ENCODE measurements at regions not wholly inside any gene's neighbourhood (a gene's known extent, or its start where the extent isn't known, plus 50 kb on each side); places are given as distances from the start of the nearest gene placed in this dataset.

GRCh38 chr10:31133251-31133791 is 101.7 kb upstream of the ZNF438 start:
- no peak overlapping the region for H2AFZ ChIP-seq
- TSS peak; percentile 66 for BruUV-seq (replicated peaks)
- no peaks in the 10 kb centered on the region for H3K79me2 ChIP-seq (ENCODE audit: low read depth)
- H3K4me2 ChIP-seq = peak overlapping the region; percentile 86
- DNase-seq = no peak
- H3F3A ChIP-seq (ENCODE audit: insufficient read depth, low read depth) = peaks cover 7% of the 10 kb centered on the region; the same call in 1 of the 2 replicates
- H3K27ac ChIP-seq = no peak overlapping the region
- H4K20me1 ChIP-seq (ENCODE audit: insufficient read depth) = no peaks in the 10 kb centered on the region
- ChIA-PET CTCF (interaction anchor here (0.6 kb wide), 1 partner anchor 99 kb away, joined by 6 read pairs; no protein-coding TSS in a partner anchor), POLR2A (ENCODE audit: unreplicated experiment) (interaction anchor here (0.6 to 0.7 kb wide), 2 partner anchors 99 to 139 kb away, joined by 3 to 4 read pairs; no protein-coding TSS in a partner anchor)
- TF ChIP-seq CTCF (conservative IDR thresholded peaks at IDR 0.05) = no peak
- intact Hi-C loops (cut with micrococcal nuclease; ENCODE audit: unreplicated experiment) = no loop called here
- no peaks in the 10 kb centered on the region for H3K9me2 ChIP-seq (ENCODE audit: insufficient read depth)
- H3K4me1 ChIP-seq (replicated peaks; ENCODE audit: insufficient read depth) = peaks cover 30% of the 10 kb centered on the region
- H3K4me3 ChIP-seq = peak overlapping the region; percentile 56; the same call in 1 of the 2 replicates
- no peaks in the 10 kb centered on the region for H3K27me3 ChIP-seq (ENCODE audit: insufficient read depth, low read depth)
- H3K9me3 ChIP-seq (ENCODE audit: insufficient read depth, low read depth) = no peaks in the 10 kb centered on the region
- no peaks in the 10 kb centered on the region for H3K36me3 ChIP-seq (ENCODE audit: low read depth)

GRCh38 chr10:31133792-31134310 is 102.2 kb upstream of the ZNF438 start:
- H4K20me1 ChIP-seq (ENCODE audit: insufficient read depth) = no peaks in the 10 kb centered on the region
- CTCF ChIA-PET = interaction anchor here (0.6 kb wide), 1 partner anchor 100 kb away, joined by 6 read pairs; no protein-coding TSS in a partner anchor
- peak overlapping the region; percentile 79 for H3K27ac ChIP-seq
- peaks cover 29% of the 10 kb centered on the region for H3K4me1 ChIP-seq (replicated peaks; ENCODE audit: insufficient read depth)
- peak overlapping the region; percentile 56; the same call in 1 of the 2 replicates for H3K4me3 ChIP-seq
- peak overlapping the region; percentile 77 for H2AFZ ChIP-seq
- TF ChIP-seq EZH2 (IDR thresholded peaks at IDR 0.05; ENCODE audit: low read depth) (no peak), CTCF (conservative IDR thresholded peaks at IDR 0.05) (no peak)
- H3K9me2 ChIP-seq (ENCODE audit: insufficient read depth) = no peaks in the 10 kb centered on the region
- POLR2A ChIA-PET (ENCODE audit: unreplicated experiment) = interaction anchor here (0.6 to 1.1 kb wide), 4 partner anchors 77 to 1076 kb away, joined by 4 to 8 read pairs (median 5); partner anchors contain the start of gene ZNF438
- H3K4me2 ChIP-seq = peak overlapping the region; percentile 86
- no peaks in the 10 kb centered on the region for H3K9me3 ChIP-seq (ENCODE audit: insufficient read depth, low read depth)
- no peaks in the 10 kb centered on the region for H3K27me3 ChIP-seq (ENCODE audit: insufficient read depth, low read depth)
- intact Hi-C loops (cut with micrococcal nuclease; ENCODE audit: unreplicated experiment) = loop anchor here (1.0 to 2.0 kb wide), 3 partner anchors 35 to 184 kb away; no protein-coding TSS in a partner anchor
- no peaks in the 10 kb centered on the region for H3K36me3 ChIP-seq (ENCODE audit: low read depth)
- BruUV-seq (replicated peaks) = no TSS peak
- peak in 1 of 2 experiments; percentile 53 for DNase-seq
- peaks cover 7% of the 10 kb centered on the region; the same call in 1 of the 2 replicates for H3F3A ChIP-seq (ENCODE audit: insufficient read depth, low read depth)
- H3K79me2 ChIP-seq (ENCODE audit: low read depth) = no peaks in the 10 kb centered on the region

- intact Hi-C loops (cut with micrococcal nuclease; ENCODE audit: unreplicated experiment) = loop anchor here (1.0 to 2.0 kb wide), 3 partner anchors 36 to 184 kb away; no protein-coding TSS in a partner anchor
- ChIA-PET POLR2A (ENCODE audit: unreplicated experiment) (interaction anchor here (0.5 to 1.1 kb wide), 5 partner anchors 16 to 1077 kb away, joined by 3 to 8 read pairs (median 5); partner anchors contain the start of gene ZNF438), CTCF (interaction anchor here (0.6 kb wide), 1 partner anchor 100 kb away, joined by 6 read pairs; no protein-coding TSS in a partner anchor)
- DNase-seq = peak; percentile 46 to 82
- Histone ChIP-seq H3K36me3 (ENCODE audit: low read depth) (no peaks in the 10 kb centered on the region), H3K27ac (peak overlapping the region; percentile 79), H3K4me1 (replicated peaks; ENCODE audit: insufficient read depth) (peaks cover 24% of the 10 kb centered on the region), H3K4me2 (peak overlapping the region; percentile 86), H4K20me1 (ENCODE audit: insufficient read depth) (no peaks in the 10 kb centered on the region), H3K9me2 (ENCODE audit: insufficient read depth) (no peaks in the 10 kb centered on the region), H2AFZ (peak overlapping the region; percentile 77; the same call in 1 of the 2 replicates), H3K4me3 (peak overlapping the region; percentile 56; the same call in 1 of the 2 replicates), H3K9me3 (ENCODE audit: insufficient read depth, low read depth) (no peaks in the 10 kb centered on the region), H3K79me2 (ENCODE audit: low read depth) (no peaks in the 10 kb centered on the region), H3F3A (ENCODE audit: insufficient read depth, low read depth) (peaks cover 7% of the 10 kb centered on the region; the same call in 1 of the 2 replicates), H3K27me3 (ENCODE audit: insufficient read depth, low read depth) (no peaks in the 10 kb centered on the region)
- TF ChIP-seq EZH2 (IDR thresholded peaks at IDR 0.05; ENCODE audit: low read depth) (no peak), CTCF (conservative IDR thresholded peaks at IDR 0.05) (no peak)
- TSS peak; percentile 85 for BruUV-seq (replicated peaks)
These were observed 102.8 kb upstream of the ZNF438 start for GRCh38 chr10:31134311-31134952.

Measured in PC-9 (cell line).